ENCODE measurements at regions not wholly inside any gene's neighbourhood (a gene's known extent, or its start where the extent isn't known, plus 50 kb on each side); places are given as distances from the start of the nearest gene placed in this dataset.

DNA sequence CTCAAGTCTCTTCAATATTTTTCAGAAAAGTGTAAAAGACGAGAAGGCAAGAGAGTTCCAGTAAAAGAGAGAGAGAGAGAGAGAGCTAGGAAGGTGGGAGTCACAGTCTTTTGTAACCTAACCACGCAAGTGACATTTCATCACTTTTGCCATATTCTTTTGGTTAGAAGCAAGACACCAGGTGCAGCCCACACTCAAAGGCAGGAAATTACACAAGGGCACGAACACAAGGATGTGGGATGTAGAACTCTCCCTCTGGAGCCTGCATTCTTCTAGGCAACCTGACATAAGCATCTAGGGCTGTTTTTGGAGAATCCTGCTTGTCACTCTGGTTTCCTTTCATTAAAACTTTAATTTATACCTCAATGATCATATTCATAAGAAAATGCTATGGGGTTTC, 1213.1 kb downstream of the DNAJB9 start:
- Histone ChIP-seq H3K36me3 (ENCODE audit: insufficient read depth in 1 of 2, low read depth in 1 of 2) (no peaks in the 10 kb centered on the region), H3K27me3 (ENCODE audit: insufficient read depth in 3 of 3, low read length in 2 of 3) (no peaks in the 10 kb centered on the region), H3K4me1 (no peaks in the 10 kb centered on the region), H3K9me3 (no peaks in the 10 kb centered on the region), H3K27ac (no peak overlapping the region), H3K4me3 (no peak overlapping the region)
- TF ChIP-seq, protein P1, sequence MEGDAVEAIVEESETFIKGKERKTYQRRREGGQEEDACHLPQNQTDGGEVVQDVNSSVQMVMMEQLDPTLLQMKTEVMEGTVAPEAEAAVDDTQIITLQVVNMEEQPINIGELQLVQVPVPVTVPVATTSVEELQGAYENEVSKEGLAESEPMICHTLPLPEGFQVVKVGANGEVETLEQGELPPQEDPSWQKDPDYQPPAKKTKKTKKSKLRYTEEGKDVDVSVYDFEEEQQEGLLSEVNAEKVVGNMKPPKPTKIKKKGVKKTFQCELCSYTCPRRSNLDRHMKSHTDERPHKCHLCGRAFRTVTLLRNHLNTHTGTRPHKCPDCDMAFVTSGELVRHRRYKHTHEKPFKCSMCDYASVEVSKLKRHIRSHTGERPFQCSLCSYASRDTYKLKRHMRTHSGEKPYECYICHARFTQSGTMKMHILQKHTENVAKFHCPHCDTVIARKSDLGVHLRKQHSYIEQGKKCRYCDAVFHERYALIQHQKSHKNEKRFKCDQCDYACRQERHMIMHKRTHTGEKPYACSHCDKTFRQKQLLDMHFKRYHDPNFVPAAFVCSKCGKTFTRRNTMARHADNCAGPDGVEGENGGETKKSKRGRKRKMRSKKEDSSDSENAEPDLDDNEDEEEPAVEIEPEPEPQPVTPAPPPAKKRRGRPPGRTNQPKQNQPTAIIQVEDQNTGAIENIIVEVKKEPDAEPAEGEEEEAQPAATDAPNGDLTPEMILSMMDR (IDR thresholded peaks at IDR 0.05): no peak
- no peak for DNase-seq
- no peak for ATAC-seq
- intact Hi-C loops (cut with DNase I): no loop called here
- WGBS, 3 donors: 45 to 62% (median 54%) methylated on average over 3 of the region's 3 CpGs

DNA sequence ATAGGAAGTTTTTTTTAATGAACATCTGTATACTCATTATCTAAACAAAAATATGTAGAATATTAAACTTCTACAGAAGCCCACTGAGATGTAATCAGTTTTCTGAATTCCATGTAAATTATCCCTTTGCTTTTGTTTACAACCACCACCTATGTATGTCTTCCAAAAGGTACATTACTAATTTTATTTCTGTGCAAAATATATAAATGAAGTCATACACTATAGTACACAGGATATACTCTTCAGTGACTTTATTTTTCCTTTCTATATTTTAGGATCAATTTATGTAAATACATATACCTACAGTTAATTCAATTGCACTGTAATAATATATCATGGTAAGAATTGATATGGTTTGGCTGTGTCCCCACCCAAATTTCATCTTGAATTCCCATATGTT, 1236.9 kb downstream of the DNAJB9 start:
- TF ChIP-seq, protein P1 (IDR thresholded peaks at IDR 0.05): no peak
- Histone ChIP-seq H3K9me3 (no peaks in the 10 kb centered on the region), H3K4me3 (no peak overlapping the region), H3K27ac (no peak overlapping the region), H3K4me1 (no peaks in the 10 kb centered on the region), H3K27me3 (ENCODE audit: insufficient read depth in 3 of 3, low read length in 2 of 3) (no peaks in the 10 kb centered on the region), H3K36me3 (ENCODE audit: insufficient read depth in 1 of 2, low read depth in 1 of 2) (no peaks in the 10 kb centered on the region)
- no peak for DNase-seq
- intact Hi-C loops (cut with DNase I): no loop called here
- no peak for ATAC-seq

DNA sequence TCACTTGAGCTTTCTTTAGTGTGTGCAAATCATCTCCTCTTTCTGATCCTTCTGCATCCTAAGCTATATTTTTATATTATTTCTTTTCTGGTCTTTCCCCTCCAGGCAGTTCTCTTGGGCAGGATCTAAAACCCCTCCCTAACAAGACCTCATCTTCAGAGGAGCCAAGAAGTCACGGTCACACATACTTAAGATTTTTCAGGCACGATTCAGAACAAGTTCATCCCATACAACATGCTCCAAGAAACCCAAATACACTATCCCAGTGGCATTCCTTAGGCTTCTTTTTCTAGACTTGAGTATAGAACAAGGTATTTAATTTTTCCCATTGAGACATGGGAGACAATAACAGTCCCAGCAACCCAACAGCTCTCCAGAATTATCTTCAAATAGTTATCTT, 1251.5 kb downstream of the DNAJB9 start:
- TF ChIP-seq, protein P1 (IDR thresholded peaks at IDR 0.05): no peak
- 60 to 73% (median 65%) methylated on average over 2 of the region's 2 CpGs for WGBS, 3 donors
- Histone ChIP-seq H3K36me3 (ENCODE audit: insufficient read depth in 1 of 2, low read depth in 1 of 2) (no peaks in the 10 kb centered on the region), H3K4me1 (no peaks in the 10 kb centered on the region), H3K4me3 (no peak overlapping the region), H3K9me3 (peaks cover 18% of the 10 kb centered on the region), H3K27ac (no peak overlapping the region), H3K27me3 (ENCODE audit: insufficient read depth in 3 of 3, low read length in 2 of 3) (no peaks in the 10 kb centered on the region)
- intact Hi-C loops (cut with DNase I): loop anchor here in 1 of 2 donors (5.0 kb wide), 1 partner anchor 1074 kb away; no protein-coding TSS in a partner anchor
- no peak for ATAC-seq
- no peak for DNase-seq

DNA sequence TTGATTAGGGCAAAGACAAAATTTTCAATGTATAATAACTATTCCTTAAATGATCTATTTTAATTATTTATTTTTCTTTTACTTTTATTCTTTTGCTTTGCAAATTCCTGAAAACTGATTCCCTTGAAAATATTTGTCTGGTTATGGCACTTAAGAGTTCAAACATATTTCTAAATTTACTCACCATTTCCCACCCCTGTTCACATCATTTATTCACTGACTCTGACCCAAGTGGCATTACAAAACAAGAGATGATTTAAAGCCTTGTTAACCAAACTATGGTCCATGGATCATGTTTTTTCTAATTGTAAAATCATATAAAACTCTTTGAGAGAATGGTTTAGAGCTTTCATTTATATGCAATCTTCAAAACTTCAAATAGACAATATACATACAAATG, 1256.1 kb upstream of the LRRN3 start:
- intact Hi-C loops (cut with DNase I): no loop called here
- H3K27me3 ChIP-seq (ENCODE audit: insufficient read depth in 3 of 3, low read length in 2 of 3): no peaks in the 10 kb centered on the region
- ATAC-seq: no peak
- no peaks in the 10 kb centered on the region for H3K9me3 ChIP-seq
- no peak for DNase-seq
- no peak overlapping the region for H3K27ac ChIP-seq
- H3K4me3 ChIP-seq: no peak overlapping the region
- H3K4me1 ChIP-seq: no peaks in the 10 kb centered on the region
- H3K36me3 ChIP-seq (ENCODE audit: insufficient read depth in 1 of 2, low read depth in 1 of 2): no peaks in the 10 kb centered on the region
- TF ChIP-seq, protein P1 (IDR thresholded peaks at IDR 0.05): no peak

DNA sequence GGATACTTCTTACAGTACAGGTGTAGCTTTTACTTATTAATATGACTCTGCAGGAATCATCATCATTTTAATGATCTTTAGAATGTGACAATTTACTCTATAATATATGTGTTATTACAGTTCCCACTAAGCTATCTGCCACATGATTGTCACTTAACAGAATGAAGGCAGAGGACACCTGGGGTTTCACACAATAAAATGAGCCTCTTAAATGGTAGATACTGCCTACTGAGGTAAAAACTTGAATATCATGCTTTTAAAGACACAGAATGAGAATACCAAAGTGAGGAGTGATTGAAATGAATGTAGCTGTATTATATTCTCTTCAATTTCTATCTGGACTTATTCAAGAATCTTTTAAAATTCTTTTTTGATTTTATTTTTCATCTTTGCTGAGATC, 1255.3 kb upstream of the LRRN3 start:
- intact Hi-C loops (cut with DNase I): no loop called here
- Histone ChIP-seq H3K27ac (no peak overlapping the region), H3K27me3 (ENCODE audit: insufficient read depth in 3 of 3, low read length in 2 of 3) (no peaks in the 10 kb centered on the region), H3K9me3 (no peaks in the 10 kb centered on the region), H3K4me1 (no peaks in the 10 kb centered on the region), H3K36me3 (ENCODE audit: insufficient read depth in 1 of 2, low read depth in 1 of 2) (no peaks in the 10 kb centered on the region), H3K4me3 (no peak overlapping the region)
- ATAC-seq: no peak
- TF ChIP-seq, protein P1 (IDR thresholded peaks at IDR 0.05): no peak
- DNase-seq: no peak
